Uterus (tissue), 3 donors: ENCODE measurements at regions not wholly inside any gene's neighbourhood (a gene's known extent, or its start where the extent isn't known, plus 50 kb on each side); places are given as distances from the start of the nearest gene placed in this dataset.

Experiments
- DNase-seq, 2 donors: peaks; one replicate each; pipeline ENCODE4 v3.0.0-alpha.2; 2019 to 2020
- H3K27ac ChIP-seq, 2 donors: fragments of 200-600 bp; sonication (generic); 1 replicate in 1 of 2; 2 replicates in 1 of 2; pipeline ENCODE4 v1.5.1; 2016 to 2018
- H3K27me3 ChIP-seq, 2 donors: fragments of 200-600 bp; sonication (generic); one replicate each; pipeline ENCODE4 v1.5.1; 2018 to 2019; ENCODE audit warnings: control low read depth in 1 of 2
- H3K36me3 ChIP-seq, 2 donors: fragments of 200-600 bp; sonication (generic); one replicate each; pipeline ENCODE4 v1.5.1; 2019; ENCODE audit warnings: control low read depth in 1 of 2
- H3K4me1 ChIP-seq, 2 donors: fragments of 200-600 bp; sonication (generic); one replicate each; pipeline ENCODE4 v1.5.1; 2018 to 2019; ENCODE audit warnings: control low read depth in 1 of 2
- H3K4me3 ChIP-seq, 2 donors: fragments of 200-600 bp; sonication (generic); 1 replicate in 1 of 2; 2 replicates in 1 of 2; pipeline ENCODE4 v1.5.1; 2018 to 2019; ENCODE audit warnings: mild to moderate bottlenecking in 1 of 2
- H3K9me3 ChIP-seq, 2 donors: fragments of 200-600 bp; sonication (generic); one replicate each; pipeline ENCODE4 v1.5.1; 2019; ENCODE audit warnings: control low read depth in 1 of 2
- POLR2A ChIP-seq, 2 donors: fragments of 450-650 bp; IDR thresholded peaks; one replicate each; pipeline ENCODE4 v1.6.1; 2016; ENCODE audit warnings: antibody characterized with exemption in 2 of 2, mild to moderate bottlenecking in 1 of 2, moderate library complexity in 1 of 2
- intact Hi-C: fragments of 100-400 bp; cut with DNase I; formaldehyde crosslinking; loops from one replicate; pipeline ENCODE4 v1.15.1; 2023; ENCODE audit warnings: low total_unique reads
- TF ChIP-seq, protein P1 (sequence below), 4 experiments: fragments of 200-600 bp in 2 of 4; fragments of 450-650 bp in 2 of 4; sonication (generic) in 2 of 4; IDR thresholded peaks; one replicate each; pipeline ENCODE4 v1.5.1; 2016 to 2019; ENCODE audit warnings: antibody characterized with exemption in 4 of 4, mild to moderate bottlenecking in 2 of 4, moderate library complexity in 1 of 4
- donor health status: DM: yes; HTN: yes; CAD: no.

DNA sequence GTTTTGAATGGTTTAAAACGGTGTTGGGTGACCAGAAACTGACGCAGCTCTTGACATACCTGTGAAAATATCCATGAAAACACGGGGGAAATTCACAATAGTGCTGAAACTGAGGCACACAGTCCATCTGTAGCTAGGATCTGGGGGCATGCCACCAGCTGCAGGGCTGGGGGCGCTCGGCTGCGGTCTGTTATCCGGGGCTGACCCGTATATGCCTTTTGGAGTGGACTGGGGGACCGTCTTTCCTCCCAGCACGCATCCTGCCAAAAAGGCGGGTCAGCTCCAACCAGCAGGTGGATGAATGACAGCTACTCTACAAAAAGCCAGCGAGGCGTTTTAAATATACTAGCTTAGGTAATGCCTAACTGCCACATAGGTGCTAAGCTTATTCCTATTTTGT lies 729.8 kb downstream of the QKI start:
- intact Hi-C loops, result no loop called here
- no peak for TF ChIP-seq POLR2A (IDR thresholded peaks at IDR 0.05)
- TF ChIP-seq, protein P1, sequence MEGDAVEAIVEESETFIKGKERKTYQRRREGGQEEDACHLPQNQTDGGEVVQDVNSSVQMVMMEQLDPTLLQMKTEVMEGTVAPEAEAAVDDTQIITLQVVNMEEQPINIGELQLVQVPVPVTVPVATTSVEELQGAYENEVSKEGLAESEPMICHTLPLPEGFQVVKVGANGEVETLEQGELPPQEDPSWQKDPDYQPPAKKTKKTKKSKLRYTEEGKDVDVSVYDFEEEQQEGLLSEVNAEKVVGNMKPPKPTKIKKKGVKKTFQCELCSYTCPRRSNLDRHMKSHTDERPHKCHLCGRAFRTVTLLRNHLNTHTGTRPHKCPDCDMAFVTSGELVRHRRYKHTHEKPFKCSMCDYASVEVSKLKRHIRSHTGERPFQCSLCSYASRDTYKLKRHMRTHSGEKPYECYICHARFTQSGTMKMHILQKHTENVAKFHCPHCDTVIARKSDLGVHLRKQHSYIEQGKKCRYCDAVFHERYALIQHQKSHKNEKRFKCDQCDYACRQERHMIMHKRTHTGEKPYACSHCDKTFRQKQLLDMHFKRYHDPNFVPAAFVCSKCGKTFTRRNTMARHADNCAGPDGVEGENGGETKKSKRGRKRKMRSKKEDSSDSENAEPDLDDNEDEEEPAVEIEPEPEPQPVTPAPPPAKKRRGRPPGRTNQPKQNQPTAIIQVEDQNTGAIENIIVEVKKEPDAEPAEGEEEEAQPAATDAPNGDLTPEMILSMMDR (IDR thresholded peaks at IDR 0.05), result no peak
- no peak overlapping the region for H3K27ac ChIP-seq
- no peaks in the 10 kb centered on the region for H3K36me3 ChIP-seq
- H3K4me1 ChIP-seq, result no peaks in the 10 kb centered on the region
- no peak overlapping the region for H3K4me3 ChIP-seq
- no peaks in the 10 kb centered on the region for H3K9me3 ChIP-seq
- no peaks in the 10 kb centered on the region for H3K27me3 ChIP-seq
- no peak for DNase-seq

DNA sequence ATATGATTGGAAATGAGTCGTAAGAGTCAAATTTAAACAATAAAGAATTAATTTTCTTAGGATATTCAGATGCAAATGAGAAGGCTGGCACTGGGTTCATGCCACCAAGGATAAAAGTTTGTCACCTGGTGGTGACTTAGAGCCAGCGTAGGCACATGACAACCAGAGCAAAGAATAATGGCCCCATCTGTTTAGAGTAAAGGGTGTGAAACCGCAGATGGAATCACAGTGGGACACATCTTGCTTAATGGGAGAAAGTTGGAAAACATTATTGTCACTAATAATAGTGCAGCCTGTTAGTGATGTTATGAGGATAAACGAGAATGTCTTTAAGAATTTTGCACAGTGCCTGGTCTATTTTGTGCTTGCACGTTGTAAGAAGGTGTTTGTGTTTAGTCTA lies 727.8 kb downstream of the QKI start:
- H3K4me1 ChIP-seq, result no peaks in the 10 kb centered on the region
- H3K27me3 ChIP-seq, result no peaks in the 10 kb centered on the region
- no peak overlapping the region for H3K27ac ChIP-seq
- intact Hi-C loops, result no loop called here
- H3K4me3 ChIP-seq, result no peak overlapping the region
- no peak for TF ChIP-seq POLR2A (IDR thresholded peaks at IDR 0.05)
- TF ChIP-seq, protein P1 (IDR thresholded peaks at IDR 0.05), result no peak
- H3K9me3 ChIP-seq, result no peaks in the 10 kb centered on the region
- H3K36me3 ChIP-seq, result no peaks in the 10 kb centered on the region
- DNase-seq, result no peak

GRCh38 chr6:164135511-164136132 lies 721.1 kb downstream of the QKI start:
- H3K27me3 ChIP-seq, result no peaks in the 10 kb centered on the region
- H3K36me3 ChIP-seq, result no peaks in the 10 kb centered on the region
- no peak overlapping the region for H3K27ac ChIP-seq

DNA sequence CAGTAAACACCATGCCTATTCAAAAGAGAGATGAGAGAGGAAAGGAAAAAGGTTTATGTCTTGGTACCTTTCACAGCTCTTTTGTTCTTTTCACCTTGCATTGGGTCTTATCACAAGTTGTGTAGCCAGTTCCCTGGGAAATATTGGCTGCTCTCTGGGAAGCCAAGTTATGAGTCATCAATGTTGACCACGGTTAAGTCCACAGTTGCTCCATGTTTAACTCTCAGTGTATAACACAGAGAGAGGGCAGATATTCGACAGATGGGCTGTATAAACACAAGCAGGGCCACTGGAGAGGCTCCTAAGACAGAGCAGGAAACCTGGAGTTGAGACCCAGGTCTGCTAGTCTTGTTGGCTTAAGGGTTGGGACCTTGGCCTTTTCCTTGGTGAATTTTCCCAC lies 718.6 kb downstream of the QKI start:
- no peak for DNase-seq
- Histone ChIP-seq H3K4me3 (no peak overlapping the region), H3K27ac (no peak overlapping the region), H3K36me3 (no peaks in the 10 kb centered on the region), H3K27me3 (no peaks in the 10 kb centered on the region), H3K4me1 (no peaks in the 10 kb centered on the region), H3K9me3 (no peaks in the 10 kb centered on the region)
- TF ChIP-seq, protein P1 (IDR thresholded peaks at IDR 0.05), result no peak
- no peak for TF ChIP-seq POLR2A (IDR thresholded peaks at IDR 0.05)
- intact Hi-C loops, result no loop called here

More at GRCh38 chr6:164135511-164136132, 721.1 kb downstream of the QKI start:
- DNase-seq, result no peak
- no peaks in the 10 kb centered on the region for H3K9me3 ChIP-seq
- TF ChIP-seq POLR2A (IDR thresholded peaks at IDR 0.05), result no peak
- TF ChIP-seq, protein P1 (IDR thresholded peaks at IDR 0.05), result no peak
- intact Hi-C loops, result no loop called here
- H3K4me1 ChIP-seq, result no peaks in the 10 kb centered on the region
- H3K4me3 ChIP-seq, result no peak overlapping the region

DNA sequence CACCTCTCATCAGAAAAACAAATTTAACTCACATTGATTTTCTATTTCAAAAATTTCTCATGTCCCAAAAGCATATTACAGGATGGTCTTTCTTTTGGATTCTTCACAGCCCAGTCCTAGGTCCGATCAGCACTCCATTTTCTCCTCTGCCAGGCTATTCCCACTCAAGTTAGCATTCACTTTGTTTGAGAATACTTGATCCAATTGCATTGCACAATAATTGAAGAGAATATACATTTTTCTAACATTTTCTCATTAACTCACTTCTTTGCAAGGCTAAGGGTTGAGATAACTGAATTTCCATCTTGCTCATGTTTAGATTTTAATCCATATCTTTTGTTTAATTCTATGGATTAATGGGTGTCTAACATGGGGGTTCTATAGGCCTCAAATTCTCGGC lies 716.1 kb downstream of the QKI start:
- TF ChIP-seq, protein P1 (IDR thresholded peaks at IDR 0.05), result no peak
- TF ChIP-seq POLR2A (IDR thresholded peaks at IDR 0.05), result no peak

More for the DNA sequence above, 716.1 kb downstream of the QKI start:
- Histone ChIP-seq H3K4me3 (no peak overlapping the region), H3K27ac (no peak overlapping the region), H3K9me3 (no peaks in the 10 kb centered on the region), H3K4me1 (no peaks in the 10 kb centered on the region), H3K27me3 (no peaks in the 10 kb centered on the region), H3K36me3 (no peaks in the 10 kb centered on the region)
- intact Hi-C loops, result no loop called here
- no peak for DNase-seq
